ENCODE measurements at regions not wholly inside any gene's neighbourhood (a gene's known extent, or its start where the extent isn't known, plus 50 kb on each side); places are given as distances from the start of the nearest gene placed in this dataset.

- TF ChIP-seq CTCF (conservative IDR thresholded peaks at IDR 0.05; ENCODE audit: low read length) (no peak), EZH2phosphoT487 (IDR thresholded peaks at IDR 0.05; ENCODE audit: borderline replicate concordance) (no peak)
Measured at GRCh38 chr5:40312205-40312604, 367.5 kb upstream of the PTGER4 start.

Measured in Loucy (cell line).